ENCODE measurements at regions not wholly inside any gene's neighbourhood (a gene's known extent, or its start where the extent isn't known, plus 50 kb on each side); places are given as distances from the start of the nearest gene placed in this dataset.

- no peak for DNase-seq (ENCODE audit: extremely low read depth, low read depth)
- no peak for TF ChIP-seq CTCF (IDR thresholded peaks at IDR 0.05; ENCODE audit: low read depth, low read length)
Observed at GRCh38 chr15:46735115-46735514, 982.2 kb upstream of the SEMA6D start.

DNA sequence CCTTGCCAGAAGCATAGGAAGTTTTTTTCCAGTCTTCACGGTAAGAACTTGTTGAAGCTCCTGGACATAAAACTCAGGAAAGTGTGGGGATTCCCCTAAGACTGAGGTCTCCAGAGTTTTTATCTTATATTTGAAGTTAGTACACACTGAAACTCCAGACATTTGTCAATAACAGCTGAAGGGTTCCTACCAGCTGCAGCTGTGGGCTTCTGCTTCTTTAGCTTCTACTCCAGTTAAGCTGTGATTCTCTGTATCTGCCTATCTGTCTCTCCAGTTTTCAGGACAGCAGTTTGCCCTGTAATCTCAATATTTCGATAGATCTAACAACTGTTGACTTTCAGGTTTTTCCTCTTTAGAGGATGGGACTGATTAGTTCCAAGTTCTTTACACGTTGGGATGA lies 966.0 kb upstream of the SEMA6D start:
- TF ChIP-seq CTCF (IDR thresholded peaks at IDR 0.05; ENCODE audit: low read depth, low read length): no peak
- DNase-seq (ENCODE audit: extremely low read depth, low read depth): no peak

DNA sequence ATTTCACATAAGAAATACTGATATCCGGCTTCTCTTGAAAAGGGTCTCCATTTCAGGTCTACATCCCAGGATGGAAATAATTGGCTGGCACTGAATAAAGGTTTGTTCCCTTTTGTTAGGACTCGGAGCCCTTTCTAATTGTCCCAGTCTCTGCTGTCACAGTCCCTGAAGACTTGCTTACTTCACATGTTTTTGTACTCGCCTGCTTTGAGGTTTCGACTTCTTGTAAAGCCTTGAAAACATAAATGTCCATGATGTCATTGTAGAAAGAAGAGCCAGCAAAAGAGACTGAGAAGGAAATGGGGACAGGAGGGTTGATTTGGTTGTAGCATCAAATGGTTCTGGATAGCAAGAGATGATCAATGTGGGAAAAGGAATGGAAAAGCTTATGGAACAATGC lies 963.4 kb upstream of the SEMA6D start:
- DNase-seq (ENCODE audit: extremely low read depth, low read depth): no peak
- TF ChIP-seq CTCF (IDR thresholded peaks at IDR 0.05; ENCODE audit: low read depth, low read length): no peak

DNA sequence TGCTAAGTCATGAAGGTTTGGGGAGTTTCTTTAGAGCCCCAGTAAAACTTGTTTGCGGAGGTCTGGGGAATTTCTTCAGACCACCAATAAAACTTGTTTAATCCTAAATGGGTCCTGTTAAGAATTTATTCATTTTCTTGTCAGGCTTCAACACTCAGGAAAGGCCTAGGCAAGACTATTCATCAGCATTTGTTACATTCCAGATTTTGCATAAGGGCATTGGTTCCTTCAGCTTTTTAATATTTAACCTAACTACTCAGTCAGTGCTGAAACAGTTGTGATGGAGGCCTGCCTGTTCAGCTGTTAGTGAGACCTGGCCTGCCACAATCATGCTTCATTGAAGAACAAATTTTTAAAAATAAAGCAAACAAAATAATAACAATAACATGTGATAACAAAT lies 954.2 kb upstream of the SEMA6D start:
- no peak for DNase-seq (ENCODE audit: extremely low read depth, low read depth)
- TF ChIP-seq CTCF (IDR thresholded peaks at IDR 0.05; ENCODE audit: low read depth, low read length): no peak

DNA sequence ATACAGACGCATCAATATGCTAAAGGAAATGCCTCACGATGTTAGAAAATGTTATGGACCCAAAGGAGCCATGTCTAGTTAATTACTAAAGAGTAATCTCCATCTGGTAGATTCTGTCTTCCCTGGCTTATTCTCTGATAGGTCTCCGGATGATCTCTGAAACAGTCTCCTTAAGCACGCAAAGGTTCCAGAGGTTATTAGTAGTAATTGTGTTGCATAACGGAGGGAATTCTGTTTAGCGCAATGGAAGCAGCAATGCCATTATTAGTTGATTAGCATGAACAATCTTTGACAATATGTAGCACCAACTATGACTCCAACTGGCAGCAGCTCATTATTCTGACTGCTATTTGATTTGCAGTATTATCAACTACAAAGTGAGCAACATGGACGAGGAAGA lies 952.5 kb upstream of the SEMA6D start:
- DNase-seq (ENCODE audit: extremely low read depth, low read depth): no peak
- no peak for TF ChIP-seq CTCF (IDR thresholded peaks at IDR 0.05; ENCODE audit: low read depth, low read length)

- DNase-seq (ENCODE audit: extremely low read depth, low read depth): no peak
- no peak for TF ChIP-seq CTCF (IDR thresholded peaks at IDR 0.05; ENCODE audit: low read depth, low read length)
Observed at GRCh38 chr15:46766021-46766420, 951.3 kb upstream of the SEMA6D start.

- no peak for DNase-seq (ENCODE audit: extremely low read depth, low read depth)
- no peak for TF ChIP-seq CTCF (IDR thresholded peaks at IDR 0.05; ENCODE audit: low read depth, low read length)
Observed at GRCh38 chr15:46768287-46768686, 949.0 kb upstream of the SEMA6D start.

Measured in AG09319 (cell line).